CD8-positive, alpha-beta memory T cell (primary cell): ENCODE measurements at regions not wholly inside any gene's neighbourhood (a gene's known extent, or its start where the extent isn't known, plus 50 kb on each side); places are given as distances from the start of the nearest gene placed in this dataset.

Source experiments
- CTCF ChIA-PET: fragments of 350-600 bp; sonication (Branson Sonifier 250); formaldehyde crosslinking; loops from one replicate; lab custom pipeline; 2021; ENCODE audit warnings: antibody characterized with exemption; lab: Charles Lee
- POLR2A ChIA-PET: fragments of 350-600 bp; sonication (Branson Sonifier 250); formaldehyde crosslinking; loops from one replicate; lab custom pipeline; 2021; ENCODE audit warnings: antibody characterized with exemption; lab: Charles Lee
- DNase-seq, 5 donors: peaks; one replicate each; pipeline versions ENCODE4 v3.0.0 to v3.0.0-alpha.2; 2020 to 2022; ENCODE audit warnings: mixed read lengths in 1 of 5
- H3K27ac ChIP-seq: one replicate; pipeline ENCODE4 v1.7.0; 2013; ENCODE audit warnings: low read depth, mild to moderate bottlenecking, low read length, moderate library complexity
- H3K27me3 ChIP-seq: 2 replicates; pipeline ENCODE4 v1.7.0; 2013; ENCODE audit warnings: low read length, mild to moderate bottlenecking; ENCODE audit not compliant: insufficient read depth, poor library complexity, severe bottlenecking
- H3K36me3 ChIP-seq: 2 replicates; pipeline ENCODE4 v1.7.0; 2013; ENCODE audit warnings: mild to moderate bottlenecking, low read length, moderate library complexity; ENCODE audit not compliant: insufficient read depth
- H3K4me1 ChIP-seq: 2 replicates; pipeline ENCODE4 v1.7.0; 2013; ENCODE audit warnings: mild to moderate bottlenecking, low read length, moderate library complexity; ENCODE audit not compliant: insufficient read depth
- H3K4me3 ChIP-seq: 2 replicates; pipeline ENCODE4 v1.7.0; 2013; ENCODE audit warnings: mild to moderate bottlenecking, low read length
- H3K9me3 ChIP-seq: 2 replicates; pipeline ENCODE4 v1.7.0; 2013; ENCODE audit warnings: mild to moderate bottlenecking, low read length
- H3K27ac Mint-ChIP-seq, 8 donors: one replicate each; pipeline ENCODE4 v1.8.0; 2020 to 2021; ENCODE audit warnings: mixed read lengths in 8 of 8, mild to moderate bottlenecking in 6 of 8, inconsistent platforms in 3 of 8, moderate library complexity in 3 of 8
- H3K27me3 Mint-ChIP-seq, 2 donors: one replicate each; pipeline ENCODE4 v1.8.0; 2020 to 2021; ENCODE audit warnings: mixed read lengths in 2 of 2, mild to moderate bottlenecking in 1 of 2, moderate library complexity in 1 of 2
- H3K36me3 Mint-ChIP-seq, 3 donors: one replicate each; pipeline ENCODE4 v1.8.0; 2020 to 2021; ENCODE audit warnings: mixed read lengths in 3 of 3, inconsistent platforms in 1 of 3, mild to moderate bottlenecking in 1 of 3
- H3K4me1 Mint-ChIP-seq, 3 donors: one replicate each; pipeline ENCODE4 v1.8.0; 2020 to 2021; ENCODE audit warnings: mixed read lengths in 3 of 3, inconsistent platforms in 1 of 3, mild to moderate bottlenecking in 1 of 3
- H3K4me3 Mint-ChIP-seq, 7 donors: one replicate each; pipeline ENCODE4 v1.8.0; 2020 to 2021; ENCODE audit warnings: mixed read lengths in 7 of 7, mild to moderate bottlenecking in 6 of 7, moderate library complexity in 4 of 7, inconsistent platforms in 2 of 7
- H3K9me3 Mint-ChIP-seq, 5 donors: one replicate each; pipeline ENCODE4 v1.8.0; 2020 to 2022; ENCODE audit warnings: mixed read lengths in 5 of 5, mild to moderate bottlenecking in 3 of 5, moderate library complexity in 2 of 5, inconsistent platforms in 1 of 5

- no peak for DNase-seq
- Histone ChIP-seq H3K27ac (no peak overlapping the region), H3K36me3 (no peaks in the 10 kb centered on the region), H3K4me1 (no peaks in the 10 kb centered on the region), H3K9me3 (no peaks in the 10 kb centered on the region), H3K4me3 (no peak overlapping the region), H3K27me3 (no peaks in the 10 kb centered on the region)
- Mint-ChIP-seq H3K9me3 (peaks cover 0 to 27% (median 0%) of the 10 kb centered on the region in 5 donors), H3K27ac (no peak overlapping the region), H3K36me3 (no peaks in the 10 kb centered on the region), H3K4me1 (no peaks in the 10 kb centered on the region), H3K4me3 (no peak overlapping the region), H3K27me3 (no peaks in the 10 kb centered on the region)
- POLR2A ChIA-PET = no interaction called here
- CTCF ChIA-PET = no interaction called here
These were observed 642.5 kb downstream of the XPNPEP1 start for GRCh38 chr10:109280837-109281236.

- POLR2A ChIA-PET = no interaction called here
- Histone ChIP-seq H3K27ac (no peak overlapping the region), H3K4me1 (no peaks in the 10 kb centered on the region), H3K4me3 (no peak overlapping the region), H3K9me3 (no peaks in the 10 kb centered on the region), H3K36me3 (no peaks in the 10 kb centered on the region), H3K27me3 (no peaks in the 10 kb centered on the region)
- peaks cover 0 to 12% (median 3%) of the 10 kb centered on the region in 5 donors for H3K9me3 Mint-ChIP-seq
- no peaks in the 10 kb centered on the region for H3K27me3 Mint-ChIP-seq
- no peak overlapping the region for H3K4me3 Mint-ChIP-seq
- H3K36me3 Mint-ChIP-seq = no peaks in the 10 kb centered on the region
- H3K27ac Mint-ChIP-seq = no peak overlapping the region
- no peak for DNase-seq
- H3K4me1 Mint-ChIP-seq = no peaks in the 10 kb centered on the region
- CTCF ChIA-PET = no interaction called here
These were observed 645.9 kb downstream of the XPNPEP1 start for GRCh38 chr10:109277456-109277855.

DNA sequence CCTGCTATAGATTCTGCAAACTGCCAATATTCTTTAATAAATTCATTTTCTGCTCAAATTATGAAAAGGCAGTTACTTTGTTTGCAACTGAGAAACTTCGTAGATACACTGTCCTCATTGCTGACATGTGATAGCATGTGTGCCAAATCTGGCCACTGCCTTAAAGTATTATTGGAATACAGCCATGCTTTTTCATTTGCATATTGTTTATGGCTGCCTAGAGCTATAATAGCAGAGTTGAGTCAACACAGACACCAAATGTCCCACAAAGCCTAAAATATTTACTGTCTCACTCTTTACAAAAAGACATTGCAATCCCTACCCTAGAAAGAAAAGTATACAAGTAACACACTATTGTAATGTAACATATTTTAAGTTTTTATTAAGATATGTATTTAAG lies 647.4 kb downstream of the XPNPEP1 start:
- H3K9me3 Mint-ChIP-seq = peaks cover 0 to 12% (median 3%) of the 10 kb centered on the region in 5 donors
- H3K27ac Mint-ChIP-seq = no peak overlapping the region
- Histone ChIP-seq H3K36me3 (no peaks in the 10 kb centered on the region), H3K4me1 (no peaks in the 10 kb centered on the region), H3K27ac (no peak overlapping the region), H3K9me3 (no peaks in the 10 kb centered on the region), H3K27me3 (no peaks in the 10 kb centered on the region), H3K4me3 (no peak overlapping the region)
- CTCF ChIA-PET = no interaction called here
- H3K36me3 Mint-ChIP-seq = no peaks in the 10 kb centered on the region
- no peak for DNase-seq
- H3K27me3 Mint-ChIP-seq = no peaks in the 10 kb centered on the region
- no peaks in the 10 kb centered on the region for H3K4me1 Mint-ChIP-seq
- POLR2A ChIA-PET = no interaction called here
- no peak overlapping the region for H3K4me3 Mint-ChIP-seq

DNA sequence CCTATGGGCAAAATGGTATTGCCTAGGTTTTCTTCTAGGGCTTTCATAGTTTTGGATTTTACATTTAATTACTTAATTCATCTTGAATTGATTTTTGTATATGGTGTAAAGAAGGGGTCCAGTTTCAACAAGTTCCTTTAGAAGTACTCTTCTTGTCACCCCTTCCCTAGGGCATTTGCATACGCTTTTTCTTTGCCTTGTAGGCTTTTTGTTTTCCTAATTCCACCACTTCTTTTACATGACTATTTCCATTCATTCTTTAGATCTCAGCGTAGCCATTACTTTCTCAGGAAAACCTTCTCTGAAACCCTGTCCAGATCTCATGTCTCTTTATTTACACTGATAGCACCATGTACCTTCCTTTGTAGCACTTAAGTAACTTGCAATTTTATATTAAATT lies 648.6 kb downstream of the XPNPEP1 start:
- Mint-ChIP-seq H3K9me3 (peaks cover 1 to 4% (median 2%) of the 10 kb centered on the region in 5 donors), H3K4me1 (no peaks in the 10 kb centered on the region), H3K36me3 (no peaks in the 10 kb centered on the region), H3K27ac (no peak overlapping the region), H3K27me3 (no peaks in the 10 kb centered on the region), H3K4me3 (no peak overlapping the region)
- no peaks in the 10 kb centered on the region for H3K4me1 ChIP-seq
- DNase-seq = no peak
- no peak overlapping the region for H3K27ac ChIP-seq
- H3K4me3 ChIP-seq = no peak overlapping the region
- ChIA-PET POLR2A (no interaction called here), CTCF (no interaction called here)
- H3K9me3 ChIP-seq = no peaks in the 10 kb centered on the region
- no peaks in the 10 kb centered on the region for H3K36me3 ChIP-seq
- no peaks in the 10 kb centered on the region for H3K27me3 ChIP-seq

DNA sequence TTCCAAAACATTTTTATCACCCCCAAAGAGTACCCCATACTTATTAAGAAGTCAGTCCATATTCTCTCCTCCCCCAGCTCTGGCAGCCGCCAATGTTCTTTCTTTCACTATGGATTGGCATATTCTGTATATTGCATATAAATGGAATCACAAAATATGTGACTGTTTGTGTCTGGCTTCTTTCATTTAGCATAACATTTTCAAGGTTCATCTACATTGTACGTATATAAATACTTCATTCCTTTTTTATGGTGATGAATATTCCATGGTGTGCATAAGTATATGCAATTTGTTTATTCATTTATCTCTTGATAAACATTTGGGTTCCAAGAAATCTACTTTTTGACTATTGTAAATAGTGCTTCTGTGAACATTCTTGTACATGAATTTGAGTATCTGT lies 653.1 kb downstream of the XPNPEP1 start:
- DNase-seq = no peak
- Histone ChIP-seq H3K36me3 (no peaks in the 10 kb centered on the region), H3K27ac (no peak overlapping the region), H3K4me3 (no peak overlapping the region), H3K27me3 (no peaks in the 10 kb centered on the region), H3K9me3 (no peaks in the 10 kb centered on the region), H3K4me1 (no peaks in the 10 kb centered on the region)
- H3K4me3 Mint-ChIP-seq = no peak overlapping the region
- CTCF ChIA-PET = no interaction called here
- H3K27ac Mint-ChIP-seq = no peak overlapping the region
- peaks cover 1 to 10% (median 4%) of the 10 kb centered on the region in 5 donors for H3K9me3 Mint-ChIP-seq
- no peaks in the 10 kb centered on the region for H3K4me1 Mint-ChIP-seq
- no peaks in the 10 kb centered on the region for H3K27me3 Mint-ChIP-seq
- no peaks in the 10 kb centered on the region for H3K36me3 Mint-ChIP-seq
- POLR2A ChIA-PET = no interaction called here

- no peak for DNase-seq
- no peaks in the 10 kb centered on the region for H3K27me3 ChIP-seq
- H3K9me3 ChIP-seq = no peaks in the 10 kb centered on the region
- ChIA-PET POLR2A (no interaction called here), CTCF (no interaction called here)
- H3K27ac ChIP-seq = no peak overlapping the region
- no peak overlapping the region for H3K4me3 ChIP-seq
- no peaks in the 10 kb centered on the region for H3K4me1 ChIP-seq
- Mint-ChIP-seq H3K36me3 (no peaks in the 10 kb centered on the region), H3K4me3 (no peak overlapping the region), H3K9me3 (peaks cover 4 to 28% (median 12%) of the 10 kb centered on the region in 5 donors), H3K4me1 (no peaks in the 10 kb centered on the region), H3K27me3 (peaks cover 0 to 2% of the 10 kb centered on the region in 2 donors), H3K27ac (no peak overlapping the region)
- H3K36me3 ChIP-seq = no peaks in the 10 kb centered on the region
These were observed 659.3 kb downstream of the XPNPEP1 start for GRCh38 chr10:109264004-109264403.

- Mint-ChIP-seq H3K27ac (no peak overlapping the region), H3K4me3 (no peak overlapping the region), H3K9me3 (peaks cover 3 to 32% (median 12%) of the 10 kb centered on the region in 5 donors), H3K27me3 (peaks cover 0 to 2% of the 10 kb centered on the region in 2 donors), H3K36me3 (no peaks in the 10 kb centered on the region), H3K4me1 (no peaks in the 10 kb centered on the region)
- H3K36me3 ChIP-seq = no peaks in the 10 kb centered on the region
- no peaks in the 10 kb centered on the region for H3K4me1 ChIP-seq
- no peaks in the 10 kb centered on the region for H3K27me3 ChIP-seq
- CTCF ChIA-PET = no interaction called here
- H3K27ac ChIP-seq = no peak overlapping the region
- H3K4me3 ChIP-seq = no peak overlapping the region
- no peaks in the 10 kb centered on the region for H3K9me3 ChIP-seq
- POLR2A ChIA-PET = no interaction called here
- DNase-seq = no peak
These were observed 662.1 kb downstream of the XPNPEP1 start for GRCh38 chr10:109261231-109261630.

DNA sequence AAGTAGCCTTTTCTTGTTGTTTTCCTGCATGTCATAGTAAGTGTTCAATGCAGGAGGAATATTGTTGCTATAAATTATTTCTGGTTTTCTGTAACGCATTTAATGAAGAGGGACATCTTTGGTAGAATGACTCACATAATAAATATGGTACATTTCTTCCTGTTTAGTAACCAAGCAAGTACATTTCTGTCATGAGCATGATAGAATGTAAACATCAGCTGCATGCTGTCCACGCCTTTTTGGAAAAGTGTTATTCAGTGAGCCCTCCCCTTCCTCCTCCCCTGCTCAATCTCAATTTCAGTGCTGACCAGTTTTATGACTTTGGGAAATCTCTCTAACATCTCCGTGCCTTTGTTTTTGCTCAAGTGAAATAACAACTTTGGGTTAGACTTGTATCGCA lies 664.0 kb downstream of the XPNPEP1 start:
- no peak overlapping the region for H3K4me3 Mint-ChIP-seq
- no peaks in the 10 kb centered on the region for H3K4me1 Mint-ChIP-seq
- no peak for DNase-seq

GRCh38 chr10:109253306-109253705 lies 670.0 kb downstream of the XPNPEP1 start:
- H3K36me3 Mint-ChIP-seq = no peaks in the 10 kb centered on the region
- Histone ChIP-seq H3K4me1 (no peaks in the 10 kb centered on the region), H3K36me3 (no peaks in the 10 kb centered on the region), H3K4me3 (no peak overlapping the region), H3K27ac (no peak overlapping the region), H3K27me3 (no peaks in the 10 kb centered on the region), H3K9me3 (no peaks in the 10 kb centered on the region)
- no peak overlapping the region for H3K4me3 Mint-ChIP-seq
- peaks cover 2 to 6% (median 4%) of the 10 kb centered on the region in 5 donors for H3K9me3 Mint-ChIP-seq
- no peak for DNase-seq
- no peaks in the 10 kb centered on the region for H3K27me3 Mint-ChIP-seq
- POLR2A ChIA-PET = no interaction called here
- CTCF ChIA-PET = no interaction called here
- H3K27ac Mint-ChIP-seq = no peak overlapping the region
- no peaks in the 10 kb centered on the region for H3K4me1 Mint-ChIP-seq

More for the DNA sequence above, 664.0 kb downstream of the XPNPEP1 start:
- Mint-ChIP-seq H3K27ac (no peak overlapping the region), H3K27me3 (no peaks in the 10 kb centered on the region), H3K36me3 (no peaks in the 10 kb centered on the region), H3K9me3 (peaks cover 2 to 26% (median 6%) of the 10 kb centered on the region in 5 donors)
- Histone ChIP-seq H3K27me3 (no peaks in the 10 kb centered on the region), H3K36me3 (no peaks in the 10 kb centered on the region), H3K4me1 (no peaks in the 10 kb centered on the region), H3K9me3 (no peaks in the 10 kb centered on the region), H3K27ac (no peak overlapping the region), H3K4me3 (no peak overlapping the region)
- ChIA-PET POLR2A (no interaction called here), CTCF (no interaction called here)
